ENCODE measurements at regions not wholly inside any gene's neighbourhood (a gene's known extent, or its start where the extent isn't known, plus 50 kb on each side); places are given as distances from the start of the nearest gene placed in this dataset.

- no peak for DNase-seq (ENCODE audit: low read depth in 2 of 2)
These were observed 159.2 kb downstream of the RPS12 start for GRCh38 chr6:132973514-132973993.

DNA sequence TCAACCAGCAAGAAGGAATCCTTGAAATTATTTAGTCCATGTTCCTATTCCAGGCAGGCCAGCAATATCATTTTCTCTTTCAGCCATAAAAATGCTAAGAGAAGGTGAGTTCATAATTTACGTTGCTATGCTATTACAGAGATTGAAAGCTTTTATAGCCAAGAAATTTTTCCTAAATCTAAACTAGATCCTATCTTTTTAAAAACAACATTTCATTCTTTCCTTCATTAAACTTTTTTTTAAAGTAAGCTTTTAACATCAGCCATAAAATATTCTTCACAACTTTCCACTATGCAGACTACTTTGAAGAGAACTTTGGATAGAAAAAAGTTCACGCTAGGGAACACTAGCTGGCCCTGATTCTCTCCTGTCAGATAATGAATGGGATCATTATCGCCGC lies 159.8 kb downstream of the RPS12 start:
- DNase-seq (ENCODE audit: low read depth in 2 of 2) = no peak

DNA sequence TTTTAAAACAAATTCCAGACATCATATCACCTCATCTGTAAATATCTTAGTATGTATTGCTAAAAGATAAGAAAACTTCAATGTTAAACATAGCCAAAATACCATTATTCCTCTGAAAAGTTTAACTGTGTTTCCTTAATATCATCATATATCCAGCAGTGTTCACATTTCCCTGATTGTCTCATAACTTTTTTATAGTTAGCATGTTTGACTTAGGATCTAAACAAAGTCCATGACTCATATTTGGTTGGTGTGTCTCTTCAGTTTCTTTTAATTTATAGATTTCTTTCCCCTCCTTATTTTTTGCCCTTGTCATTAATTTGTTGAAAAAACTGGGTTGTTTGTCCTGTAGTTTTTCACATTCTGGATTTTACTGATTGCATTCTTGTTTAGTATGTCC lies 163.0 kb downstream of the RPS12 start:
- DNase-seq (ENCODE audit: low read depth in 2 of 2) = no peak

GRCh38 chr6:132978685-132979084 lies 164.3 kb downstream of the RPS12 start:
- no peak for DNase-seq (ENCODE audit: low read depth in 2 of 2)

DNA sequence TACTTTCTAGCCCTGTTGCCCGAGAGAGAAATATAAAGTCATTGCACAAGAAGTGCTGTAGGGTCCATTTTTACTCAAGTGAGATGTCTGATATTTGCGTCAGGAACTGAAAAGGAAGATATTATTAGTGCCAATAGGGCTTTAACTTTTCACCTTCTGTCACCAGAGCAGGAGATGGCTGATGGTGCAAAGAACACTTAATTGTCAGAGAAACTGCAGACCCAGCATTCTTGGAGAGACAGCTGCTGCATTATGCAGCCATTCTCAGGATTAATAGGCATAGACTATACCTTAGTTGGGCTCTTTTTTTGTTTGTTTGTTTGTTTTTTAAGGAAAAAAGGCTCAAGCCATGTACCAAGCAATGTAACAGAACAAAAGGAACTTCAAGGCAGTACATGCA lies 179.4 kb downstream of the RPS12 start:
- DNase-seq (ENCODE audit: low read depth in 2 of 2) = no peak

- DNase-seq (ENCODE audit: low read depth in 2 of 2) = no peak
These were observed 180.6 kb downstream of the RPS12 start for GRCh38 chr6:132995009-132995408.

DNA sequence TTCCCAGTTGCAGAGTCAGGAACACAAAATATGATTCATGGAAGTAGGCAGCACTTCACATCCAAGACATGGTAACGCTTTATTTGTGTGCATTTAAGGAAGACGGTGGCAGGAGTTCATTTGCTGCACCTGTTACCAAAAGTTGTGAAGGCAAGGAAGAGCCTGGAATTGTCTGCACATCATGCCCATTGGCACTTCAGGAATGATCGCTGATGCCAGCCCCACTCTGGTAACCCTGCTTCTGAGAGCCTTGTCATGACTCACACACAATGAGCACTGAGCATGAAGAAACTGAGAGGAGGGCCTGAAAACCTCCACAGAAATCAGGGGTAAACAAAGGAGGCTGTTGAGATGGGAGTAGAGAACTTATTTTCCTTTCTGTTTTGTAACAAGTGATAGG lies 181.1 kb downstream of the RPS12 start:
- no peak for DNase-seq (ENCODE audit: low read depth in 2 of 2)

GRCh38 chr6:132998418-132998817 lies 184.0 kb downstream of the RPS12 start:
- no peak for DNase-seq (ENCODE audit: low read depth in 2 of 2)

DNA sequence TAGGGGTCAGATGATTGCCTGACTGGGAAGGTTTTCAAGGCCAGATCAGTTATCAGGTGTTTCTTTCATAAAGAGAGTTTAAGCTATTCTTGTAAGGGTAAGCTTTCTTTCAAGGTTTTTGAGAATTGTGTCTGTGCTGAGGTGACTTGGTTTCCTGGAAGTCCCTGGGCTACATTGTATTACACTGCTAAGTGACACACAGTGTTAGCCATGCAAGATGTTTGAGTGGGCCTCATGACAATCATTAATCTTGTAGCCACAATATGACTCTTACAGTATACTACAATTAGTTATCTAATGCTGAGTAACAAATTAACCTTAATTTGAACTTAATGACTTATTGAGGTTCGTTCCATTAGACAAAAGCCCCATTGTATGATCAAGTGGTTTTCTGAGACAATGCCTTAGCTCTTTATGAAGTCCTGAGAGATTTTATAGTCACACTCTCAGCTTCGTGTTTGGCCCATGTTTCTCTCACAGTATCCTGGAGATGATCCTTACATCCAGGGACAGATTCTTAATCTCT lies 186.7 kb downstream of the RPS12 start:
- DNase-seq (ENCODE audit: low read depth in 2 of 2) = no peak

GRCh38 chr6:133004304-133004884 lies 190.0 kb downstream of the RPS12 start:
- DNase-seq (ENCODE audit: low read depth in 2 of 2) = no peak

- no peak for DNase-seq (ENCODE audit: low read depth in 2 of 2)
These were observed 198.4 kb downstream of the RPS12 start for GRCh38 chr6:133012774-133013173.

- no peak for DNase-seq (ENCODE audit: low read depth in 2 of 2)
These were observed 202.3 kb downstream of the RPS12 start for GRCh38 chr6:133016631-133017030.

GRCh38 chr6:133017581-133017980 lies 203.2 kb downstream of the RPS12 start:
- no peak for DNase-seq (ENCODE audit: low read depth in 2 of 2)

- DNase-seq (ENCODE audit: low read depth in 2 of 2) = no peak
These were observed 212.3 kb downstream of the RPS12 start for GRCh38 chr6:133026705-133027104.

DNA sequence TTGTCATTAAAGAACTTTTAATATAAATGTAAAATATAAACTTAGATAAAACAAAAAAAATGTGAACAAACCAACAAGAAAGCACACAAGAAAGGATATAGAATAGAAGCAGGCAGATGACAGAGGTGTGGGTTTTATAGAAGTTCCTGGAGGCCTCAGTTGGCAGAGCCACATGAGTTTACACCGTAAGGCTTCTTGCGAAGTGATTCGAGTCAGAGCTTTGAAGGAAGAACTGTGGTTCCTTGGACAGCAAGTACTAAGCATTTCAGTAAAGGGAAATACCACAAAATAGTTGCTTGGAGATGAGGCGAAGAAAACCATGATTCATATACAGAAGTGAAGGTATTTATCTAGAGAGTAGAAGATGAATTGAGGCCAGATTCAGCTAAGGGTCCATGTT lies 207.9 kb upstream of the EYA4 start:
- no peak for DNase-seq (ENCODE audit: low read depth in 2 of 2)

DNA sequence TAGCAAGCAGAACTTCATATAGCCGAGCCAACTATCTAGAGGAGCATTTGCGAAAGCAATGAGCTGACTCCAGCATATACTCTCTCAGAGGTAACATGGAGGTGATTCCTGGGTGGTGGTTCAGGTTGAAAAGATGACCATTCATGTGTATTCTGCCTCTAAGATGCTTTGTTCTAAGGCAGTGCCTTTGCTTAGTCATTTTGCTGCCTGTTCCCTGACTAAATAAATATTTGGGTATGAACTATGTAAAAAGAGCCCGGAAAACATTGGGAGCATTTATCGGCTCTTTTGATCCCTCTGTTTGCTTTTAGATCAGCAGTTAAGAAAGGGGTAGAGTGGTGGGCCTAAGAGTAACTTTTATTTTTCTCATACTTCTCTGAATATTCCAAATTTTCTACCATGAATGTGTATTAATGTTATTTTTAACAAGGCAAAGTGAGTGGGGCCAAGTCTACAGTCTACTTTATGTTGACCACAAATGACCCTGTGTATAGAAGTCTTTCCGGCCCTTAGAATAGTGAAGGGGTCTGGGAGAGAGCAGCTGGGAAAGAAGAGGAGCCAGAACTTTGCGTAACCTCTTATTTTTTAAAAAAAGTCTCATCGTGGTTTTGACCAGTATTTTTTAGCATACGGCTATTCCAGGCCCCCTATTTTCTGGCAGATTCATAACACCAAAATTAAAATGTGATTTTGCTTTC lies 206.5 kb upstream of the EYA4 start:
- no peak for DNase-seq (ENCODE audit: low read depth in 2 of 2)

GRCh38 chr6:133040094-133040802 lies 200.9 kb upstream of the EYA4 start:
- DNase-seq (ENCODE audit: low read depth in 2 of 2) = no peak

DNA sequence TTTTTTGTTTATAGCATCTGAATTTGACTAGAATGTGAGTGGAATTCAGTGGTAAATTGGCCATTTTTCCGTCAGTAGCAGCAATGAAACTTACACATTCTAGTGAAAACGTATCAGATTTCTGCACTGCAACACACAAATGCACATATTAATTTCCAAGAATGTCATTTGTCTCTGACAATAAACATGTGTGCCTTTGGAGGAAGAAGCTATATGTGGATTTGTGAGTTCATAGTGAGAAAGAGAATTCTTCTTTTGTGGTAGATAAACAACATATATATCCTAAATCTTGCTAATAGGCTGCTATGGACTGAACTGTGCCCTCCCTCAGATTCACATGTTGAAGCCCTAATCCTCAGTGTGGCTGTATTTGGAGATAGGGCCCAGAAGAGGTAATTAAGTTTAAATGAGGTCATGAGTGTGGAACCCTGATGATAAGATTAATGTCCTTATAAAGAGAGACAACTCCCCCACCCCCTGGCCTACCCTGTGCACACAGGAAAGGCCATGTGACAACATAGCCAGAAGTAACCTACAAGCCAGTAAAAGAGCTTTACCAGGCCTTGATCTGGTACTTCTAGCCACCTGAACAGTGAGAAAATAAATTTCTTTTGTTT lies 200.2 kb upstream of the EYA4 start:
- DNase-seq (ENCODE audit: low read depth in 2 of 2) = no peak

GRCh38 chr6:133042550-133043120 lies 198.5 kb upstream of the EYA4 start:
- DNase-seq (ENCODE audit: low read depth in 2 of 2) = no peak

DNA sequence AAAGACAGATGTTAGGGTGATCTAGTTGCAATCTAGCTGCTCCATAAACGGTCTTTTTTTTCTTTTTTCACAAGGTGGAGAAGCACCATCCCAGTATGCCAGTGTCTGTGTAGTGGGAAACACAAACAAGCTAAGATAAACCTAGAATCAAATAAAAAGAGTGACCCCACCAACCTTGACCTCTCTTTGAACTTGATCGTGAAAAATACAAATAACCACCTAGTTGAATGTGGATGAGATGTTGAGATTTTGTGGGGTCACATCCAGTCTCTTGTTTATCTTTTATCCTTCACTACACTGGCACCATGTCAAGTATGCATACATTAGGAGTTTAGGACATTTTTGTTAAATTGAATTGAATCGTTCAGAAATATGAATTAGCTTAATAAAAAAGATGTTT lies 194.6 kb upstream of the EYA4 start:
- no peak for DNase-seq (ENCODE audit: low read depth in 2 of 2)

DNA sequence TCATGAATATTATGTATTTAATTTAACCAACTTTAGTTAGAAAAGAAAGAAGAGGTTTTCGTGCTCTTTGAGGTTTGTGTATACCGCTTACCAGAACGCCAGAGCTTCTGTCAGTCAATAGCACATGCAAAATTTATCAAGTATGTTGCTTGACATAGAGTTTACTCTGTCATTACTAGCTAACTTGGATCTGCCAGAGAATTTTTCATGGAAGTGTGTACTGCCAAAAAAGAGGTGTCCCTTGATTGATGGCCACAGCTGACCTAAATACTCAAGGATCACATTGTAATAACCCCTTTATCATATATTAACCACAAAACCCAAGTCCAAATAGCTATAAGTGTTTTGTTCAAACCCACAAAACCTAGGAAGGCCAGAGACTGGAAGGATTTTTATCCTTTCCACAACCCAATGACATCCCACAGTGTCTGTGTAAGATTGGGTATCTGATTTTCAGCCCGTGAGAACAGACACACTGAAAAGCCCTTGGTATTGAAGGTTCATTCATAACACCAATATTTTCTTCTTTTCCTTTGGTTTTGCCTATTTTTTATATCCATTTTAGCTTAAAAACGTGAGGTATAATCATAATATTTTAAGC lies 194.0 kb upstream of the EYA4 start:
- DNase-seq (ENCODE audit: low read depth in 2 of 2) = no peak

DNA sequence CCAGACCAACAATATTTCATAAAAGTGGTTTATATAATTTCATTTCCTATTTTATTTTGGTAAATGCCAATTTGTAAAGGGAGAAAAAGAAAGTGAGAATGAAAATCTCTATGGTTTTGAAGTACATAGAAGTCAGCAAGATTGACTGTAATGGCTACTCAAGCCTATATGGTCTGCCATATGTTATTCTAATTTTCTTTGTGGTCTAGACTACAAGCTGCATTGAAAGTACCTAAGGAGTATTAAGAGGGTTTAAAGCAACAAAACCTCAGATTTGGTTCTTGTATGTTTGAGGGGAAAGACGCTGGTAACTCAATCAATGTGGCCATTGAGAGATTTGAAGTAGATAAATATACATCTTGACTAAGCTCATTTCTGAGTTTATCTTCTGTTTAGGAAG lies 193.5 kb upstream of the EYA4 start:
- DNase-seq (ENCODE audit: low read depth in 2 of 2) = no peak

Data from stimulated activated CD8-positive, alpha-beta memory T cell treated with anti-CD3 and anti-CD28 coated beads, Interleukin-15, amount 100 ng/mL, for 48 hours (primary cell).